ENCODE measurements at regions not wholly inside any gene's neighbourhood (a gene's known extent, or its start where the extent isn't known, plus 50 kb on each side); places are given as distances from the start of the nearest gene placed in this dataset.
"Not testable (repeated sequence)": the region's sequence is repeated elsewhere in the genome, so short reads cannot be mapped to it uniquely, and the experiment has no call there.

- DNase-seq (no peak), FAIRE-seq (no peak)
- no peak overlapping the region for H3K27ac ChIP-seq (ENCODE audit: low read depth in 2 of 2, low read length in 2 of 2)
- intact Hi-C loops (cut with DNase I) = no loop called here
- H3K36me3 ChIP-seq (ENCODE audit: control insufficient read depth in 2 of 3, insufficient read depth in 3 of 3, low read length in 3 of 3) = no peaks in the 10 kb centered on the region
- H3K4me3 ChIP-seq (ENCODE audit: low read length in 3 of 3) = no peak overlapping the region
- no peaks in the 10 kb centered on the region for H3K9me3 ChIP-seq (ENCODE audit: control insufficient read depth in 2 of 3, insufficient read depth in 1 of 3, low read length in 3 of 3)
- H3K9ac ChIP-seq (ENCODE audit: low read length in 3 of 3) = no peak overlapping the region
- H3K27me3 ChIP-seq (ENCODE audit: control insufficient read depth, insufficient read depth, low read length) = no peaks in the 10 kb centered on the region
- TF ChIP-seq, protein P1, sequence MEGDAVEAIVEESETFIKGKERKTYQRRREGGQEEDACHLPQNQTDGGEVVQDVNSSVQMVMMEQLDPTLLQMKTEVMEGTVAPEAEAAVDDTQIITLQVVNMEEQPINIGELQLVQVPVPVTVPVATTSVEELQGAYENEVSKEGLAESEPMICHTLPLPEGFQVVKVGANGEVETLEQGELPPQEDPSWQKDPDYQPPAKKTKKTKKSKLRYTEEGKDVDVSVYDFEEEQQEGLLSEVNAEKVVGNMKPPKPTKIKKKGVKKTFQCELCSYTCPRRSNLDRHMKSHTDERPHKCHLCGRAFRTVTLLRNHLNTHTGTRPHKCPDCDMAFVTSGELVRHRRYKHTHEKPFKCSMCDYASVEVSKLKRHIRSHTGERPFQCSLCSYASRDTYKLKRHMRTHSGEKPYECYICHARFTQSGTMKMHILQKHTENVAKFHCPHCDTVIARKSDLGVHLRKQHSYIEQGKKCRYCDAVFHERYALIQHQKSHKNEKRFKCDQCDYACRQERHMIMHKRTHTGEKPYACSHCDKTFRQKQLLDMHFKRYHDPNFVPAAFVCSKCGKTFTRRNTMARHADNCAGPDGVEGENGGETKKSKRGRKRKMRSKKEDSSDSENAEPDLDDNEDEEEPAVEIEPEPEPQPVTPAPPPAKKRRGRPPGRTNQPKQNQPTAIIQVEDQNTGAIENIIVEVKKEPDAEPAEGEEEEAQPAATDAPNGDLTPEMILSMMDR (IDR thresholded peaks at IDR 0.05; ENCODE audit: borderline replicate concordance, extremely low read depth, insufficient read depth) = no peak
- peaks cover 0 to under 1% (median 0%) of the 10 kb centered on the region in 3 donors for H3K4me1 ChIP-seq (ENCODE audit: control insufficient read depth in 2 of 3, insufficient read depth in 2 of 3, low read depth in 1 of 3, low read length in 3 of 3)
These were observed 405.3 kb upstream of the SLC30A5 start for GRCh38 chr5:68688547-68688946.

- H3K9me3 ChIP-seq (ENCODE audit: control insufficient read depth in 2 of 3, insufficient read depth in 1 of 3, low read length in 3 of 3) = no peaks in the 10 kb centered on the region
- H3K27me3 ChIP-seq (ENCODE audit: control insufficient read depth, insufficient read depth, low read length) = no peaks in the 10 kb centered on the region
- TF ChIP-seq, protein P1 (IDR thresholded peaks at IDR 0.05; ENCODE audit: borderline replicate concordance, extremely low read depth, insufficient read depth) = no peak
- no peak for DNase-seq
- H3K9ac ChIP-seq (ENCODE audit: low read length in 3 of 3) = no peak overlapping the region
- FAIRE-seq = no peak
- H3K27ac ChIP-seq (ENCODE audit: low read depth in 2 of 2, low read length in 2 of 2) = no peak overlapping the region
- H3K4me1 ChIP-seq (ENCODE audit: control insufficient read depth in 2 of 3, insufficient read depth in 2 of 3, low read depth in 1 of 3, low read length in 3 of 3) = no peaks in the 10 kb centered on the region
- intact Hi-C loops (cut with DNase I) = no loop called here
- H3K36me3 ChIP-seq (ENCODE audit: control insufficient read depth in 2 of 3, insufficient read depth in 3 of 3, low read length in 3 of 3) = no peaks in the 10 kb centered on the region
- H3K4me3 ChIP-seq (ENCODE audit: low read length in 3 of 3) = no peak overlapping the region
These were observed 404.8 kb upstream of the SLC30A5 start for GRCh38 chr5:68689010-68689409.

- DNase-seq; intact Hi-C loops (cut with DNase I); FAIRE-seq; H3K9me3 ChIP-seq (ENCODE audit: control insufficient read depth in 2 of 3, insufficient read depth in 1 of 3, low read length in 3 of 3); H3K4me1 ChIP-seq (ENCODE audit: control insufficient read depth in 2 of 3, insufficient read depth in 2 of 3, low read depth in 1 of 3, low read length in 3 of 3); H3K9ac ChIP-seq (ENCODE audit: low read length in 3 of 3); H3K27ac ChIP-seq (ENCODE audit: low read depth in 2 of 2, low read length in 2 of 2); H3K27me3 ChIP-seq (ENCODE audit: control insufficient read depth, insufficient read depth, low read length); H3K36me3 ChIP-seq (ENCODE audit: control insufficient read depth in 2 of 3, insufficient read depth in 3 of 3, low read length in 3 of 3); H3K4me3 ChIP-seq (ENCODE audit: low read length in 3 of 3): not testable (repeated sequence)
These were observed 401.9 kb upstream of the SLC30A5 start for GRCh38 chr5:68691874-68692273.

DNA sequence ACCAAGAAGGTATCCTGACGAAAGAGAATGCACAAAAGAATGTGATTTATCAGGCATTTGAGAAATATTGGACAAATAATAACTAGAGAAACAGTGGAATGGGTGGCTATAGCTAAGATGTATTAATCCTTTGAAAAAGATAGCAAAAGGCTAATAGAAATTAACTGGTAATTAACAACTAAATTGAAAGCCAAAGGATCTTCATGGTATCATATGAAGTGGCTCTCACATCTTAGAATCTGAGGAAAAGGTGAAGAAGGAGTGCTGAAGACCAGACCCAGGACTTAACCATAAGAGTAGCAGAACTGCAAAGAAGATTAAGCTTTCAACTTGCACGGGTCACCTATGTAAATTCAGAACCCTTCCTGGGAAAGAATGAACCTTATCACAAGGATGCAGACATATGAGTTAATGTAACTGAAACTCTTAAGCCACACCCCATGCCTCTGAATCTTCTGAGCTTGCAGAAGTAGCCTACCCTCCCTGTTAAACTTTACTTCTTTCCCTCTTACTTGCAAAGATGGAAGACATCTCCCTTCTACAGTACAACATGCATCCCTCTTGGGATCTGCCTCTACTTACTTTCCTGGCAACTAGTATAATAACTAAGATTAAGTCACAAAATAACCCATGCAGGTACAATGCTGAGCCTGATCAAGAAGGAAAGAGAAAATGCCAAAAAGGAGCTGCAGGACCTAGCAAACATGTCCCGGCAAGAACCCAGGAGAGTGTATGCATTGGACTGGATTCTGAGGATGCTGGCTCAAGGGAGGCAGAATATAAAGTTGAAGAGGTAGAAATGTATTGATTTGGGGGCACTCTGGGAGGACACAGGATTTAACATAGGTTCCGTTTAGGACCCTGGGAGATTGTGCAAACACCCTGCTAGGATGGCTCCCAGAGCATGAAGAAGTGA, 395.5 kb upstream of the SLC30A5 start:
- FAIRE-seq = no peak
- intact Hi-C loops (cut with DNase I) = no loop called here

More for the DNA sequence above, 395.5 kb upstream of the SLC30A5 start:
- no peak overlapping the region for H3K27ac ChIP-seq (ENCODE audit: low read depth in 2 of 2, low read length in 2 of 2)
- H3K36me3 ChIP-seq (ENCODE audit: control insufficient read depth in 2 of 3, insufficient read depth in 3 of 3, low read length in 3 of 3) = no peaks in the 10 kb centered on the region
- no peak overlapping the region for H3K9ac ChIP-seq (ENCODE audit: low read length in 3 of 3)
- no peaks in the 10 kb centered on the region for H3K4me1 ChIP-seq (ENCODE audit: control insufficient read depth in 2 of 3, insufficient read depth in 2 of 3, low read depth in 1 of 3, low read length in 3 of 3)
- TF ChIP-seq, protein P1 (IDR thresholded peaks at IDR 0.05; ENCODE audit: borderline replicate concordance, extremely low read depth, insufficient read depth) = no peak
- no peak for DNase-seq
- H3K27me3 ChIP-seq (ENCODE audit: control insufficient read depth, insufficient read depth, low read length) = no peaks in the 10 kb centered on the region
- no peak overlapping the region for H3K4me3 ChIP-seq (ENCODE audit: low read length in 3 of 3)
- no peaks in the 10 kb centered on the region for H3K9me3 ChIP-seq (ENCODE audit: control insufficient read depth in 2 of 3, insufficient read depth in 1 of 3, low read length in 3 of 3)

Measured in kidney (tissue), 13 donors.